Femur (tissue), 1 donor: ENCODE measurements at regions not wholly inside any gene's neighbourhood (a gene's known extent, or its start where the extent isn't known, plus 50 kb on each side); places are given as distances from the start of the nearest gene placed in this dataset.
"Not testable (repeated sequence)": the region's sequence is repeated elsewhere in the genome, so short reads cannot be mapped to it uniquely, and the experiment has no call there.

Experiments
- DNase-seq: peaks from one replicate; pipeline ENCODE4 v3.0.0-alpha.2; 2017

DNA sequence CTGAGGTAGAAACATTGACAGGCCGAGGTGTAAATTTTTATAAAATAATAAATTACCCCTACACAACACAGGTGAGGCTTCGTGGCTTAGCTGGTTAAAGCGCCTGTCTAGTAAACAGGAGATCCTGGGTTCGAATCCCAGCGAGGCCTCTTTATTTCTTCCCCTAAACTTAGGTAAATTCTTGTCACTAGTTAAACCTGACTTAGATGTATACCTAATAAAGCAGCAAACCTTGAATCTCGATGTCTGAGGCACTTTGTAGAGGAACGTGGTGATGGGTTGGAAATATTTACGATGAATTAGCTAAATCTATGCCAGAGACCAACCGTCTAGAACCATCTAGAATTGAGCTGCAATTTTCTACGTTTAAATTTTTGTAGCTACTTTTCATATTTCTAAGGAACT, 185.6 kb downstream of the OR2B2 start:
- no peak for DNase-seq

GRCh38 chr6:27720607-27721580, 191.3 kb downstream of the OR2B2 start:
- DNase-seq = no peak

DNA sequence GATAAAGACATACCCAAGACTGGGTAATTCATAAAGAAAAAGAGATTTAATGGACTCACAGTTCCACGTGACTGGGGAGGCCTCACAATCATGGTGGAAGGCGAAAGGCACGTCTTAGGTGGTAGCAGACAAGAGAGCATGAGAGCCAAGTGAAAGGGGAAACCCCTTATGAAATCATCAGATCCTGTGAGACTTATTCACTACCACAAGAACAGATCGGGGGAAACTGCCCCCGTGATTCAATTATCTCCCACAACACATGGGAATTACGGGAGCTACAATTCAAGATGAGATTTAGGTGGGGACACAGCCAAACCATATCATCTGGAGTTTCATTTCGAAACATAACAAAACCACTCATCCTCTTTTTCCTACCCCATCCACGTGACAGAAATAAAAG, 193.2 kb downstream of the OR2B2 start:
- DNase-seq = not testable (repeated sequence)

DNA sequence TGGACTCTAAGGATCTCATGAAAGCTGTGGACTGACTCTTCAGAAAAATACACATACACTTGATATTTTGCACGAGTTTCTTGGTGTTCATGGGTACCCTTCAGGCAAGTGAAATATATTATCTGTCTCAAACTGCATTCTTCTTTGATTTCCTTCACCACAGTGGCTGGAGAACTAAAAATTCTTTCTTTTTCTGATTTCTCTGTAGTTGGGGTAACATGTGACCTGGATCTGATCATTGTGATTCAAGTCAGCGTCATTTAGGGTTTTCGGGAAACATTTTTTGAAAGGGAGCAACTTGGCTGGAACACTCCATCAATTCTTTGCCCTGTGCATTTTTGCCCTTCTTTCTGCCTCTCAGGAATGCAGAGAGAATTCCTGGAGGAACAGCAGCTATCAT, 205.8 kb downstream of the OR2B2 start:
- no peak for DNase-seq

GRCh38 chr6:27700337-27700736, 211.9 kb downstream of the OR2B2 start:
- no peak for DNase-seq

GRCh38 chr6:27694547-27694874, 217.7 kb downstream of the OR2B2 start:
- no peak for DNase-seq

GRCh38 chr6:27693766-27694546, 218.2 kb downstream of the OR2B2 start:
- peak; percentile 44 for DNase-seq

GRCh38 chr6:27692133-27692532, 219.2 kb upstream of the ZNF184 start:
- not testable (repeated sequence) for DNase-seq

DNA sequence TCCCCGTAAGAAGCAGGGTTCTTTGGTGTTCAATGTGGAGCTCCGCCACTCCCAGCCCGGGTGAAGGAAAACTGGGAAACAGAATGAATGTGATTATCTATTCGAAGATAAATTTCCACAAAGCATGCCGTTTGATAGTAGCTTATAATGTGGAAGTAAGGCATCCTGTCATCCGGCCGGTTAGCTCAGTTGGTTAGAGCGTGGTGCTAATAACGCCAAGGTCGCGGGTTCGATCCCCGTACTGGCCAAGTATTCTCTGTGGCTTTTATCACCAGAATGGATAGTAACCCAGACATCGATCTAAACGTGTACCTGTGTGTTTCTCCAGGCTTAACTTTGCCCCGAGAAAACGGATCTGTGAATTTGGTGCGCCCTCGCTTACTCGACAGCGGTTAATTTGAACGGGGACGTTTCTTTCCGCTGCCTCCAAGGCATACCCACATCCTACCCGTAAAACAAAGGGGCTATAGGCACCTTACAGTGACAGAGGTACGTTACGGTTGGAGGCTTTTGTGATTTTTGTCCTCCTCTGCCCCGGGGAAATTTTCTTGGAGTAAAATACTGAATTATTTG, 215.2 kb upstream of the ZNF184 start:
- DNase-seq = peak; percentile 93

DNA sequence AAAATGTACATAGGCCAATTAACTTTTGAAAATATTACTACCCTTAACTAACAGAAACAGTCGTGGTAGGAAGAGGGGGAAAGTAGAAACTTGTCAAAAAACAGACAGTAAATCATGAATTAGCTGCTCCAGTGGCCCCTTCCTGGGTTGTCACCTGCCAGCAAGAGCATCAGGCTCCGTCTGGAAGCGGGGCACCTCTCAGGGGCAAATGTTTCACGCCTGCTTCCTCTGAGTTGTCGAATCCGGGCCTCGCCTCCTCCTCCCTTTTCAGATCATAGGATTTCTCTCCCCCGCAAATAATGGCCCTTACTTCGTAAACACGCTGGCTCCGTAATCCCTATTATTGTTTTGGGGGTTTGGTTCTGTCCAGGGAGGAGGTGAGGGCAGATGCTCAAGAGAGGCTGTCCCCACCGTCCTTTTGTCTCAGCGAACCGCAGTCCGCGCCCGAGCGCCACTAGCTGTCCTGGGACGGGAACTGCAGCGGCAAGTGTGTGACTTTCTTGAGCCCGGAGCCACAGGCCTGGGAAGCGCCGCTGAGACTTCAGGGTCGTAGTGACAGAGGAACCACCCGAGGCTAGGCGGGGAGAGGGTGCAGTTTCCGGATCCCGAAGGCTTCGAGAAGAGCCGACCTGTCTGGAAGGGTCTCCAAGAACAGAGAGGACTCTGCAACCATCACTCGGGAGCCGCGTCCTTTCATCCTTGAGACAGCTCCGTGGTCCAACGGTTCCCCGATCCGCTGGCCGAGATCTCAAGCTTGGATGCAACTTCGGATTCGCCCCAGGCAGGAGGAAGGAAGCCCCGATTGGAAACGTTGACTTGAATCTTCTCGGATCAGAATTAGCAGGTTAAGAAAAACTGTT, 214.5 kb upstream of the ZNF184 start:
- DNase-seq = peak; percentile 84

DNA sequence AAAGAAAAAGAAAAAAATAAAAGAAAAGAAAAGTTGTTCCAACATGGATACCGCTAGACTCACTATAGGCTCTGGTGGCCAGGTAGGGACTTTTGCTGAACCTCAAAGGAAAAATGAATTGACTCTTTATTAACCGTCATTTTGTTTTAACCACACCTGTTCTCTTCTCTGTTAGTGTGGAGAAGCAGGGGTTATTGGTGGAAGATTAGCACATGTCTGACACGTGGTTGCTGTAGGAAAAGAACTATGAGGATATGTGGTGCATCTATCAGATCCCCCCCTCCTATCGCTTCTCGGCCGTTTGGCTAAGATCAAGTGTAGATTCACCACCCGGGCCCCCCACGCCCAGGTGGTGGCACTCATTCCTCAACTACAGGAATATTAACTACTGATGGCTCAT, 212.4 kb upstream of the ZNF184 start:
- no peak for DNase-seq

DNA sequence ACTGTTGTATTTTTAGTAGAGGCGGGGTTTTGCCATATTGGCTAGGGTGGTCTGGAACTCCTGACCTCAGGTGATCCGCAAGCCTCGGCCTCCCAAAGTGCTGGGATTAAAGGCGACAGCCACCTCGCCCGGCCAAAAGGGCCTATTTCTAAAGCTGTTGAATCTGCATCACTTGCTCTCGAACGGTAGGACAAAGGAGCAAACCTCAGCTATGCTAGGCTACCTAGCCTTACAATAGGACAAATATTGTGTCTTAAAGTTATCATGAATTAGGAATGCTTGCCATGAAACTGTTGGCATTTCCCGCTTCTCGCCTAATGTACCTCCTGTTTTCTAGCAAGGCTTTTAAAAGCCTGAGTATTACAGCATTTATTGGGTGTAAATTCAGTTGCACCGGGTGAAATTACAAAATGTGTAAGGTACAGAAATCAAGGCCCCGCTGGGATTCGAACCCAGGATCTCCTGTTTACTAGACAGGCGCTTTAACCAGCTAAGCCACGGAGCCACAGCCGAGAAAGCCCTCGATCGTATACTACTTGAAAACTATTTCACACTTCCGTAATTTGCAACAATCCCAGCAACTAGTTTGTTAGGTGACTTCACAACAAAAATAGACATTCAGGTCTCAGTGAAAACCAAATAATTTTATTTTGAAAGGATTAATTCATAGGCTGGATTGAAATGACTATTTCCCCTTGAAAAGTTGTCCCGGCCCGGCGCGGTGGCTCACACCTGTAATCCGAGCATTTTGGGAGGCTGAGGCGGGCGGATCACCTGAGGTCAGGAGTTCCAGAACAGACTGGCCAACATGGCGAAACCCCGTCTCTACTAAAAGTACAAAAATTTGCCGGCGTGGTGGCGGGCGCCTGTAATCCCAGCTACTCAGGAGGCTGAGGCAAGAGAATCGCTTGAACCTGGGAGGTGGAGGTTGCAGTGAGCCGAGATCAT, 211.6 kb upstream of the ZNF184 start:
- peak; percentile 49 for DNase-seq

DNA sequence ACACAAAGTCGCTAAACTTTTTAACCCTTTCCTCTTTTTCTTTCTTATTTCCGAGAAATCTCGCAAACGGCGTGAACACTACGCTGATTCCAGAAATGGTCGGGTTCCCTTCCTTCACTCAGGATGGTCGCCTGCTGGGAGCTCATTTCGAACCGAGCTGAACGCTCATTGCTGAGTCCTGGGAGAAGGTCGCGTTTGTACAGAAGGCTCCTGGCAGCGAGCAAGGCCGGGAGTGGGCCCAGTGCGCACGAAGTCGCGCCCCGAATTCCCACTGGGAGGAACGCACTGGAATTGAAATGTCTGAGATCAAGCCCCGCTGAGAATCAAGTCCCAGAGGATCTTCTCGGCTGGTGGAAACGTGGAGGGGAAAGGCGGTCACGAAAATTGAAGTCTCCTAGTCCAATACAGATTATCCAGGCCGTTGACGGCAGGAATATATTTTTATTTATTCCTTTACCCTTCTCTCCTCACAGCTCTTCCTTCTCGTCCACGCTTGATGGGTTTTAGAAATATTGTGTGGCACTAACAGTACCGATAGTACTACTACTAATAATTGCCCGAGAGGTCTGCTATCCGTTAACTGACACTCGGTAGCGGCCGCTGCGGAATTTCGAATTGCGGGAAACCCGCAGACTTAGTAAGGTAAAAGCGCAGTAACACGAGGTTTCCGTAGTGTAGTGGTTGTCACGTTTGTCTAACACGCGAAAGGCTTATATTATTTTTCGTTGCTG, 207.2 kb upstream of the ZNF184 start:
- no peak for DNase-seq

DNA sequence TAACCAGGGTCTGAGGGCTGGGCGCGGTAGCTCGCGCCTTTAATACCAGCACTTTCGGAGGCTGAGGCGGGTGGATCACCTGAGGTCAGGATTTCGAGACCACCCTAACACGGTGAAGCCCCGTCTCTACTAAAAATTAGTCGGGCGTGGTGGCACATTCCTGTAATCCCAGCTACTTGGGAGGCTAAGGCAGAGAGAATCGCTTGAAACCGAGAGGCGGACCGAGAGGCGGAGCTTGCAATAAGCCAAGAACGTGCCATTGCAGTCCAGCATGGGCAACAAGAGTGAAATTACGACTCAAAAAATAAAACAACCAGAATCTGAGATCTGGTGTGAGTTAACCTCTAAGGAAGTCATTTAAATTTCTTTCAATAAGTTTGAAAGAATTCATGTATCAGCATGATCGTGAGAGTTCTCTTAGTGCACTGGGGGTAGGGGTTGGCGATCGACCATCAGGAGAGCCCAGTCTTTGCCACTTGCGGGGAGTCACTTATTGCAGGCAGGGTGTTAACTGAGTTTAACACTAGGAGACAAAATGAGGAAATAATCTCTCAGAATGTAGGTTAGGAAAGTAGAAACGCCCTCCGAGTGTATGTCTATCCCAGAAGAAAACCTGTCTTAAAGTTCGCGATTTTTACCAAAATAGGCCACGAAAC, 206.5 kb upstream of the ZNF184 start:
- no peak for DNase-seq

DNA sequence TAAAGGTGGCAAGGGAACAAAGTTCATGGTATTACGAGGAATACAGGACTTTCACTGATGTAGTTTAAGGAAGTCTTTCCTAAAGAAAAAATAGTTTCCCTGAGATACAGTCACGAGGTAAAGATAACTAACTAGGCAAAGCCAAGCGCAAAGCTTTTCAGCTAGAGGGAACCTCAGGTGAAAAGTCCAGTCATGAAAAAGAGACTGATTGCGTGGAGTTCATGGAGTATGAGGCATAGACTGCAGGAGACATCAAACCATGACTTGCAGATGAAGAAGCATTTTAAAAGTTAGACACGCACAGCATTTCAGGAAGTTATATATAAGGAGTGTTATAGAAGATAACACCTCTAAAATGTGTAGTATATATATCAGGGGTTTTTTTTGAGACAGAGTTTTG, 205.6 kb upstream of the ZNF184 start:
- DNase-seq = no peak

- DNase-seq = no peak
These were observed 202.0 kb upstream of the ZNF184 start for GRCh38 chr6:27674882-27675281.

- no peak for DNase-seq
These were observed 199.4 kb upstream of the ZNF184 start for GRCh38 chr6:27672113-27672799.

- DNase-seq = no peak
These were observed 196.9 kb upstream of the ZNF184 start for GRCh38 chr6:27669624-27670301.

DNA sequence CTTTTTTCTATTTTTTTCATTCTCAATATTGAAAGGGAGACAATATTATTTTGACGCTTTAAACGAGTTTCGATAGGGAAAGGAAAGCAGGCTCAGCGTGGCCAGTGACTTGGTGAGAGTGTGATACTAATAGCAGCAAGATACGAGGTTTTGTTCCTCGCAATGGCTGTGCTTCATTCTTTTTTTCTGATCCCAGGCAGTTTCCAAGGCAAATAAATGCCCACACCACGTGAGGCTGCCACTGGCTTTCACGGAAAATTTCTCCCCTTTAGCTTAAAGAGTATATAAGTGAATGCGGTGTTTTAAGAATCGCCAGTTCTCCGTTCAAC, 196.4 kb upstream of the ZNF184 start:
- no peak for DNase-seq
